HG02852 (cell line): ENCODE measurements at regions not wholly inside any gene's neighbourhood (a gene's known extent, or its start where the extent isn't known, plus 50 kb on each side); places are given as distances from the start of the nearest gene placed in this dataset.

ENCODE experiments used
- ATAC-seq: cut with Tn5 transposase; IDR thresholded peaks from one replicate; pipeline ENCODE4 v1.9.1; 2021; ENCODE audit warnings: mild to moderate bottlenecking, moderate library complexity; ENCODE audit not compliant: unreplicated experiment

- ATAC-seq: no peak
Measured at GRCh38 chr1:83109692-83110091, 889.2 kb downstream of the TTLL7 start.

DNA sequence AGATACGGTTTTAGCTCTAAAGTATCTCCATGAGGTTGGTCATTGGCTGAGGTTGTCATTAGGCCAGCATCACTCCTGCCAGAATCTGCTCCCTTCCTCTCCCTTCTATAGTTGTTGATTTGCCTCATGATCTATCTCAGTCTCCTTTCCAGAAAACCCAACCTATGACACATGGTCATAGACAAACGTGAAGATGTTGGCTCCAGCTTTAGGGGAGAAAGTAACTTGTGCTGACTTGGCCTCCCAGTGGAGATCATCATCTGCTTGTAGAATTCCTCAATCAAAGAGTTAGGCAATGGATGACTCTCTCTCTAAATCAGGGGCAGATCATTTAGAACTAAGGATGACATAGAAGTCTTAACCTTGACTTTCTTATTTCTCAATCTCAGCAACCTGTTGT, 894.4 kb downstream of the TTLL7 start:
- ATAC-seq: no peak

GRCh38 chr1:83103341-83103740, 895.6 kb downstream of the TTLL7 start:
- ATAC-seq: no peak

GRCh38 chr1:83102630-83103071, 896.3 kb downstream of the TTLL7 start:
- no peak for ATAC-seq

DNA sequence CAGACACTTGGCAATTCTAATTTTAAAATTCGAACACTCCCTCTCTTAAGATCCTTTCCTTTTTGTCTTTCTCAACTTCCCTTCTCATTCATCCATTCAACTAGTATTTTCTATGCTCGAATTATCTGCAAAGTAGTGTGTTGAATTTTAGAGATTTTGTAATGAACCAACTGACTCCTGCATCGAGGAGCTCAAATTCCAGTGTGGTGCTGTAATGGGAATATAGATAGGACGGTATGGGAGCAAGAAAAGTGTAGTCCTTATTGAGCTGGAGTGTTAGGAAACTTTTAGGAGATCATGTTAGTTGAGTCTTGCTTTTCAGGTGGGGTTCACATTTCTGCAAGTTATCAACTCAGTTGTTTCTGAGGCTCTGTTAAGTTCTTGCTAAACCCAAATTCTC, 897.5 kb downstream of the TTLL7 start:
- no peak for ATAC-seq

DNA sequence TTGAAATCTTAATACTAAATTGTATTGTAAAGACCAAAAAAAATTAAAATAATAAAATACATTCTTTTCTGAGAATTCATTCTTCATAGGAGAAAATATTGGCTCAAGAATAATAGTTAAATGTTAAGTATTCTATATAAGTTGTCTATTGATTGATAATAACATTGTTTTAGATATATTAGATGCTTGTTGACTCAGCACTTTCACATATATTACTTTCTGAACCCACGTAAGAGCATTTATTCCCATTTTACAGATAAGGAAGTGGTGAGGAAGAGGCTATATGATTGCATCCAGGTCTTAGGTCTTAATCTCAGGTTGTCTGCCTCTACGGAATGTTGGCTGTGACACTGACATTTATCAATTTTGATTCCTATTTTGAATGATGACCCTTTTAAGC, 898.8 kb downstream of the TTLL7 start:
- no peak for ATAC-seq

GRCh38 chr1:83098791-83099190, 900.1 kb downstream of the TTLL7 start:
- no peak for ATAC-seq

GRCh38 chr1:83098131-83098530, 900.8 kb downstream of the TTLL7 start:
- ATAC-seq: no peak

GRCh38 chr1:83097715-83098114, 901.2 kb downstream of the TTLL7 start:
- no peak for ATAC-seq

DNA sequence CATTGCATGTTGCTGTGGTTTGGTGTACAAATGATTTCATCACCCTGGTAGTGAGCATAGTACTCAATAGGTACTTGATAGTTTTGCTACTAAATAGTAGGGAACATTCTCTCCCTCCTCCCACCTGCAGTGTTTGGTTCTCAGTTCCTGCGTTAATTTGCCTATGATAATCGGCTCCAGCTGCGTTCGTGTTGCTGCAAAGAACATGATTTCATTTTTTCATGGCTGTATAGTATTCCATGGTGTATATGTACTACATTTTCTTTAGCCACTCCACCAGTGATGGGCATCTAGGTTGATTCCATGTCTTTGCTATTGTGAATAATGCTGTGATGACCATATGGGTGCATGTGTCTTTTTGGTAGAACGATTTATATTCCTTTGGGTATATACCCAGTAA, 903.4 kb downstream of the TTLL7 start:
- no peak for ATAC-seq

DNA sequence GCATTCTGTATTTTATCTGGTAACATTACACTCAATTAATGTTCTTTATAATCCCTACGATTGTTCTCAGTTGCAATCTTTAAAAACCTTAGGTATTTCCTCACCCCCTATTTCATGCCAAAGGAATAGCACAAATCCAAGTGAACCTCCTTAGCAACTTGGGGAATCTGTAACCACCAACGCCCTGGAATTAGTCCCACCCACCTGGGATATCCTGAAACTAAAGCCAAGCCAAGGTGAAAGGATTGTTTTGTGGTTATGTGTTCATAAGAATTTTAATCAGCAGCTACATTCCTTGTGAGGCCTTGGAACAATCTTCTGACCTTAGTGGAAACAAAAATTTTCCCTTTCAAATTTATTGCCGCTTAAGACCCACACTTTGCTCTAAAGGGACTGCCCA, 908.7 kb downstream of the TTLL7 start:
- no peak for ATAC-seq

GRCh38 chr1:83087851-83088250, 911.1 kb downstream of the TTLL7 start:
- no peak for ATAC-seq

- no peak for ATAC-seq
Measured at GRCh38 chr1:83086986-83087512, 911.9 kb downstream of the TTLL7 start.

GRCh38 chr1:83086346-83086745, 912.6 kb downstream of the TTLL7 start:
- no peak for ATAC-seq

DNA sequence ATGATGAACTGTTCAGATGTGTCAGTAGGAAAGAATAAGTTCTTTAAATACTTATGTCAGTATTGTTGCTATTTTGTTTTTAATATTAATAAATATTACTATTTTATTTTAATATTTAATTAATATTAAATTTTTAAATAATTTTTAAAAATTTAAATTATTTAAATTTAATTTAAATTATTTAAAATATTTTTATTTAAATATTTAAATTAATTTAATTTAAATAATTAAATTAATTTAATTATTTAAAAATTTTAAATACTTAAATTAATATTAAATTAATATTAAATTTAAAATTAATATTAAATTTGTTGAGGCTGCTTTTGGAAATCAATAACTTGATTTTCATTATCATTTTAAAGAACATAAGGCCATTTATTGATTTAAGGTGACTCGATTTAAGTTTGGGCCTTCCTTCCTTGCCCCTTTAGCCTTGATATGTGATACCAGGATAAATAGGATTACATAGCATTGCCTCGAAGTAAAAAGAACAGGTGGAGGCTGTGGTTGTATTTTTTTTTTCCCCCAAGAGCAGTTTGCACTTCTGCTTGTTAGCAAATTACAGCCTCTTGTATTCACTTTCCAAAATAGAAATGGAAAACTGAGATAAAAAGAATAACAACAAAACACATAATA, 915.2 kb downstream of the TTLL7 start:
- no peak for ATAC-seq

DNA sequence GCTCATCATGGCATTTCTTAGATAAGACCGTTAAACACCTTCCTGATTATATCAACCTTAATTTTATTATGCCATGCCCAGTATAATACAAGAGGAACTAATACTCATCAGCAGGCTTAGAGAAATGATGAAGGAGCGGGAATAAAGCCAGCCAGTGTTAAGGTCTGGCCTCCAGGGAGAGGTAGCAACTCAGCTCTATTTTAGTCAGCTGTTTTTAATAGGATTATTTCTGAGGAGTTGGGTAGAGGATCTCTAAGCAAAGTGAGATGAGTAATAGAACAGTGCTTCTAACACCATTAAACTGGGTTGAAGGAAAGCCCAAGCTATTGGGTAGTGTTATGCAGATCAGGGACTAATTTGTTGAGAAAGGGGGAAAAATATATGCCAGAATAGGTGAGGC, 921.5 kb downstream of the TTLL7 start:
- no peak for ATAC-seq

GRCh38 chr1:83075107-83075506, 923.8 kb downstream of the TTLL7 start:
- no peak for ATAC-seq

DNA sequence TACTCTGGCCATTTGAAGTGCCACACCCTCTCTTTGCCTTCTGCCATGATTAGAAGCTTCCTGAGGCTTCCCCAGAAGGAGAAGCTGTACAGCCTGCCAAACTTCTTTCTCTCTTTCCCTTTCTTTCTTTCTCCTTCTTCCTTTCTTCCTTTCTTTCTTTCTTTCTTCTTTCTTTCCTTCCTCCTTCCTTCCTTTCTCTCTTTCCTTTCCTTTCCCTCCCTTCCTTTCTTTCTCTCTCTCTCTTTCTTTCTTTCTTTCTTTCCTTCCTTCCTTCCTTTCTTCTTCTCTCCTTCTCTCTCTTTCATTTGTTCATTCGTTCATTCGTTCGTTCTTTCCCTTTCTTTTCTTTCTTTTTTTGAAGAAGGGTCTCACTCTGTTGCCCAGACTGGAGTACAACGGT, 931.0 kb downstream of the TTLL7 start:
- no peak for ATAC-seq

GRCh38 chr1:83065952-83066727, 932.8 kb downstream of the TTLL7 start:
- no peak for ATAC-seq

DNA sequence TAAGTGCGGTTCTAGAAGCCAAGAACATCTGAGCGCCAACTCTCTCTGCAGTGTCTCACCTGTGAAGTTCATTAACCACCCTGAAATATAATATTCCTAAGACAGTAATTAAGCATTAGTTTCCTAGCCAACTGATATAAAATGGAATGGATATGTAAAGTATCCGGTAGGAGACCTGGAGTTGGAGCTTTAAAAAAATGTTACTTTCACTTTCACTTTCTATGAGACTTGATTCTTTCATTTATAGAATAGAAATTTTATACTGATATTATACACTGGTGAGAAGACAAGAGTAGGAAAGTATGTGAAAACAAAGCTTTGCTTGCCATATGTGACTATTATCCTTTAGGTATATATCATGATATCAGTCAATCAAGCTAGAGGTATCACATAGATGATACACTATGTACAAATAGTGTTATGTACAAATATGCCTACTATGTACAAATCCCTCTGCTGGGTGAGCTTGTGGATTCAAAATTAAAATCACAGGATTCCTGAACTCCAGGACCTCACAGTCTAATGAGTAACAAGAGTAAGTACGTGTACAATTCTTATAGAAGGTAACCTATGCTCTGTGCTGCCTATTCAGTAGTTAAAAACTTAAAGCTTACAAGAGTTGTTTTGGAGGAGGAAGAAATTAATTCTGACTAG, 934.2 kb downstream of the TTLL7 start:
- no peak for ATAC-seq

DNA sequence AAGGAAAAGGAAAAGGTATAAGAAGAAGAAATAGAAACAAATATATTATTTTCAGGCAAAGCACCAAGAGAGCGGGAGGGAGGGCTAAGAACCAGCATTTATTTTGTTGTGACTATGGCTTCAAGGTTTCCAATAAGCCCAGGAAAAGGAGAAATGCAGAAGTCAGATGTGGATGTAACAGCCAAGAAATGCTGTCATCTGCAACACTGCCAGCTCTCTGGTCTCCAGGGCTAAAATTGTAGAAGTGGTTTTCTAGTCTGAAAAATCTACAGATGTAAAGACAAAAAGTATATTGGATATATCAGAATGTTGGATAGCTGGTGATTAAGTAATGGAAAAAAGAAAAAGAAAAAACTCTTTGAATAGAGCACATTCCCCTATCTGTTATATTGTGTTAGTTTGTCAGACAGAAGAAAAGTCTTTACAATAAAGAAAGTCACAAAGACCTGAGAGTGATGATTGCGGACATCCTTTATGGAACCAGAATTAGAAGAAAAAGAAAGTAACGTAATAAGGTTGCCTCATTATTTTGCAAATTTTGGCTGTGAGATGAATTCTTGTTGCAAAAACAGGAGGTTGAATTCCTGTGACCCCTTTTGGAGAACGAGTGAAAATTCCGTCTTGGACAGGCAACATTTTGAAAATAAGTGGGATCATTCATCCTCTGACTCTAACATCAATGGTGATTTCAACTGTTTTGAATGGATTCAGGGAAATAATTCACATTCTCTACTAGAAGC, 938.1 kb downstream of the TTLL7 start:
- ATAC-seq: no peak
